HL-60 (cell line): ENCODE measurements at regions not wholly inside any gene's neighbourhood (a gene's known extent, or its start where the extent isn't known, plus 50 kb on each side); places are given as distances from the start of the nearest gene placed in this dataset.

Experiments used
- DNase-seq, 2 experiments: peaks; one replicate each; pipeline ENCODE4 v3.0.0-alpha.2; 2010 to 2020; ENCODE audit warnings: low read depth in 1 of 2, low spot score in 1 of 2
- H3K27ac ChIP-seq: fragments of 250-450 bp; sonication (Bioruptor Pico); replicated peaks from 2 replicates; pipeline ENCODE4 v1.5.1; 2020; ENCODE audit warnings: mild to moderate bottlenecking, moderate library complexity
- H3K27me3 ChIP-seq: fragments of 250-450 bp; sonication (Bioruptor Pico); 2 replicates; pipeline ENCODE4 v1.5.1; 2021; ENCODE audit warnings: mild to moderate bottlenecking, moderate library complexity; ENCODE audit not compliant: insufficient read depth, poor library complexity, severe bottlenecking
- H3K4me3 ChIP-seq: replicated peaks from 2 replicates; pipeline ENCODE4 v1.5.1; 2011; ENCODE audit warnings: mild to moderate bottlenecking, control low read depth, low read length; ENCODE audit not compliant: insufficient read depth
- CTCF ChIP-seq: IDR thresholded peaks from one replicate; pipeline ENCODE4 v1.5.1; 2011; ENCODE audit warnings: low read length, control low read depth, inconsistent platforms; ENCODE audit not compliant: insufficient read depth
- GABPA ChIP-seq: IDR thresholded peaks from 2 replicates; pipeline ENCODE4 v1.6.1; 2012; ENCODE audit warnings: low read depth
- POLR2AphosphoS5 ChIP-seq: IDR thresholded peaks from 2 replicates; pipeline ENCODE4 v1.6.1; 2012; ENCODE audit warnings: low read depth
- REST ChIP-seq: IDR thresholded peaks from 2 replicates; pipeline ENCODE4 v1.6.1; 2012; ENCODE audit warnings: low read depth; ENCODE audit not compliant: insufficient replicate concordance
- SPI1 ChIP-seq: IDR thresholded peaks from 2 replicates; pipeline ENCODE4 v1.6.1; 2012; ENCODE audit warnings: low read depth, mild to moderate bottlenecking, borderline replicate concordance

DNA sequence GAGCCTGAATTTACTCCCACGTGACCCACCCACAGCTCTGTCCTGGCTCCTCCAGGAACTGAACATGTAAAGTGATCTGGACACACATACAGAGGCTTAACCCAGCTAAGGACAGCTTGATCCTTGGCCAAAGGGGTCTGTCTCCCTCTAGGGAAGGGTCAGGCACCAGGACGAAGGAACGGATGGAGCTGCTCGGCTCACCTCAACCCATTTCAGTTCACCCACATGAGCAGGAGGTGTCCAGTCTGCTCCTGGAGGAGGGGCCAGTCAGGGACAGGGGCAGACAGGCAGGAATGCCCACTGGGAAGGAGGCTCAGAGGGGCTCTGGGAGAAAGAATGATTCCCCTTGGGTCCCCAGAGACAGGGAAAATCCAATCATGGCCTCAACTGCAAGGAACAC is 567.2 kb downstream of the PTPRU start:
- no peak for DNase-seq
- no peak overlapping the region for H3K4me3 ChIP-seq
- no peaks in the 10 kb centered on the region for H3K27me3 ChIP-seq
- no peak overlapping the region for H3K27ac ChIP-seq
- TF ChIP-seq GABPA (no peak), REST (no peak), CTCF (no peak), SPI1 (no peak), POLR2AphosphoS5 (no peak)

GRCh38 chr1:29802181-29803068 is 566.1 kb downstream of the PTPRU start:
- no peak overlapping the region for H3K4me3 ChIP-seq
- no peak overlapping the region for H3K27ac ChIP-seq
- no peaks in the 10 kb centered on the region for H3K27me3 ChIP-seq
- DNase-seq: no peak
- TF ChIP-seq GABPA (no peak), POLR2AphosphoS5 (no peak), SPI1 (no peak), CTCF (no peak), REST (no peak)

- H3K27ac ChIP-seq: no peak overlapping the region
- no peak overlapping the region for H3K4me3 ChIP-seq
- no peak for DNase-seq
- TF ChIP-seq POLR2AphosphoS5 (no peak), CTCF (no peak), REST (no peak), GABPA (no peak), SPI1 (no peak)
- no peaks in the 10 kb centered on the region for H3K27me3 ChIP-seq
These were observed 565.2 kb downstream of the PTPRU start for GRCh38 chr1:29801561-29801973.
